Left lobe of liver (tissue), 2 donors: ENCODE measurements at regions not wholly inside any gene's neighbourhood (a gene's known extent, or its start where the extent isn't known, plus 50 kb on each side); places are given as distances from the start of the nearest gene placed in this dataset.
"Not testable (repeated sequence)": the region's sequence is repeated elsewhere in the genome, so short reads cannot be mapped to it uniquely, and the experiment has no call there.

Experiments used
- ATAC-seq: fragments of 200-7000 bp; cut with Tn5 transposase; one replicate; pipeline ENCODE4 v1.9.1; 2020; ENCODE audit warnings: mild to moderate bottlenecking, moderate library complexity
- DNase-seq: peaks from one replicate; pipeline ENCODE4 v3.0.0-alpha.2; 2020; ENCODE audit warnings: low spot score
- donor health status: DM: no; HTN: no; CAD: no; lungs with moderate emphysema.
- donor health status: DM: no; HTN: yes; CAD: no.

DNA sequence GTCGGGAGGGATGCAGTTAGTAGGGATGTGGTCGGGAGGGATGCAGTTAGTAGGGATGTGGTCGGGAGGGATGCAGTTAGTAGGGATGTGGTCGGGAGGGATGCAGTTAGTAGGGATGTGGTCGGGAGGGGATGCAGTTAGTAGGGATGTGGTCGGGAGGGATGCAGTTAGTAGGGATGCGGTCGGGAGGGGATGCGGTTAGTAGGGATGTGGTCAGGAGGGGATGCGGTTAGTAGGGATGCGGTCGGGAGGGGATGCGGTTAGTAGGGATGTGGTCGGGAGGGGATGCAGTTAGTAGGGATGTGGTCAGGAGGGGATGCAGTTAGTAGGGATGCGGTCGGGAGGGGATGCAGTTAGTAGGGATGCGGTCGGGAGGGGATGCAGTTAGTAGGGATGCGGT lies 96.2 kb downstream of the BDH1 start:
- ATAC-seq, DNase-seq: not testable (repeated sequence)

DNA sequence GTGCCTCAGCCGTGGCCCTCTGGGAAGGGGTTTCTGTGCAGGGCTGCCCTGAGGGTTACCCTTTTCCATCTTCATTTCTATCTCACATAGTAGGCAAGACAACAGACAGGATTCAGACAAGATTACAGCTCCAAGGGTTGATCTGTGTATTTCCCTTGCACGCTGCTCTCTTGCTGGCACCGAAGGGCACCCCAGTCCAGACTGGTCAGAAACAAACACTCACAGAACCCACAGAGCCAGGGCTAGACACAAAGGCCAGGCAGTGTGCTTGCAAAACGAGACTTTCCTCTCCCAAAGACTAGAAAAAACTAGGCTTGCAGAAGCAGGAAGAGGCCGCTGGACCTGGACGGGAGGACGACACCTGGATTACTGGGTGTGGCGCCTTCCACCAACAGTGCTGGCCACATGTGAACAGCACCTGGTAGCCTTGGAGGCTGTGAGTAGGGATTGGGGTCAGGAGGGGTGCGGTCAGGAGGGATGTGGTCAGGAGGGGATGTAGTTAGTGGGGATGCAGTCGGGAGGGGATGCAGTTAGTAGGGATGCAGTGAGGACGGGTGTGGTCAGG lies 96.8 kb downstream of the BDH1 start:
- DNase-seq = no peak
- ATAC-seq = no peak

DNA sequence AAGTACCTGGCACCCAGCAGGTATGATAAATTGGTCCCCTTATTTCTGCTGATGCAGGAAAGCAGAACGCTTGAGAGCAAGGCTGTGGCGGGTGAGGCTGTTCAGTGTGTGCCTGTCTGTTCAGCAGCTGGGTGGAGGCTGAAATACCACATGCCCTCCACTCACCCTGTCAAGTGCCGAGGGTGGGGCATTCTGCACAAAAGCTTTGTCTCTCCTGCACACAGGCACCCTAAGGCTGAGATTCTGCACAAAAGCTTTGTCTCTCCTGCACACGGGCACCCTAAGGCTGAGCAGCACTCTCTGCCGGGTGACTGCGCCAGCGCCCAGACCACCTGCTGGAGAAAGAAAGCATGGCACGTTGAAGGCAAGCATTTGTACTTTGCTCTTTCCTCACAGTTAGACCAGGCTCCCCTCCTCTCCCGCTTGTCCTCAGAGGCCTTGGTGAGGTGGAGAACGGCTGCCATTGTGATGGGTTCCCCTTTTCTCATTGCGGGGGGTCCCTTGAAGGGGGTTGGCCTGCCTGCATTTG lies 97.5 kb downstream of the BDH1 start:
- DNase-seq = no peak

DNA sequence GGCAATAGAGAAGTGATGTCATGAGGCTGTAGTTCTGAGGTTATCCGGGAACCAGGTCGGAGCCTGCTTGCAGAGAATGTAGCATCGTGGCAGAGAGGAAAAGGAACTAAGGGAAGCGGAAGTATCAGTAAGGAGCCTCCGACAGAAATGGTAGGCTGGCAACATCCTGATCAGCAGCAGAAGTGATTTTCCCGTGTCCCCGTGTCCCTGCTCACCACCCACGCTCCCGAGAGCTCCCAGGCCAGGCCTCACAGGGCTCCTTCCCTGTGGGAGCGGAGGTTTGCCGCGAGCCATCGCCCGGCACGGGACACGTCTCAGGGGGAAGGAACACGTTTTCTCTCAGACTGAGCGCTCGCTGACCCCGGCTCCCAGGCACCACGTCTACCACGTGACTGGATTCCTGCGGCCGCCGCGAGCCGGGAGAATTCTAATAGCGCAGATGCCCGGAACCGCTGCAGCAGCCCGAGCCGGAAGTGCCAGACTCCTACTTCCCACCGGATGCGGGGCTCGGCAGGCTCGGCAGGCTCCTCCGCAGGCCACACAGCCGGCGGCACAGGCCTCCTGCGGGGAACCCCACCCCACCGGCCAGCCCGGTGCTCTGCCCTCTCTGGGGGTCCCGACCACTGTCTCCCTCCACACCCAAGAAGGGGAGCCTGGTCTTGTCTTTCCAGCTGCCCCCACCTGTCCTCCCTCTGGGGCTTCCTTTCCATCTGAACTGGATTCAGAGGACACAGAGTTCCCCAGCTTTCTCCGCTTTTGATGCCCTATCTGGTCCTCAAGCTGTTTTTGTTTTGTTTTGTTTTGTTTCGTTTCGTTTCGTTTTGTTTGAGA lies 99.3 kb downstream of the BDH1 start:
- peak; percentile 95 for ATAC-seq
- DNase-seq = peak; percentile 90

More for the DNA sequence above, 97.5 kb downstream of the BDH1 start:
- ATAC-seq = no peak

DNA sequence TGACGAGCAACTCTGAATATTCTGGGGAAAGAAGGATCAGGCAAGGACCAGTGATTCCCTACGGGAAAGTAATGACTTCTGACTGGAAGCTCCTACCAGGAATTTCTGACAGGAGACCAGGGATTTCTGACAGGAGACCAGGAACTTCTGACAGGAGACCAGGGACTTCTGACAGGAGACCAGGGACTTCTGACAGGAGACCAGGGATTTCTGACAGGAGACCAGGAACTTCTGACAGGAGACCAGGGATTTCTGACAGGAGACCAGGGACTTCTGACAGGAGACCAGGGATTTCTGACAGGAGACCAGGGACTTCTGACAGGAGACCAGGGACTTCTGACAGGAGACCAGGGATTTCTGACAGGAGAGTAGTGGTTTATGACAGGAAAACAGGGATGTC lies 100.9 kb downstream of the BDH1 start:
- ATAC-seq, DNase-seq: not testable (repeated sequence)

DNA sequence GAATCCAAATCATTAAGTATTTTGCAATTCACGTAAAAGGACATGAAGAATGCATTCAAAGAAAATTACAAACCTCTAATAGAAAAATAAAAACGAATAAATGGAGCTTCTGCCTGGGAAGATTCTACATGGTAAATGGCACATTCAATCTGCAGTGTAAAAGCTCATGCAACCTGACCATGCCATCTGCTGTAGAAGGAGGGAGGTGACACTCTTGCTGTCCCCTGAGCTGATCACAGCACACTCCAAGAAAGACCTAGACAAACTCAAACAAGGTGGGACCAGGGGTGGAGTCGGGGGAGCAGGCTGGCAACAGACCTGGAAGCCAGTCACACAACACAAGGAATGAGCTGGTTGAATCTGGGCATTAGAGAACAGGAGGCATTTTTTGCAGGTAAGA lies 101.8 kb downstream of the BDH1 start:
- DNase-seq (no peak), ATAC-seq (no peak)

DNA sequence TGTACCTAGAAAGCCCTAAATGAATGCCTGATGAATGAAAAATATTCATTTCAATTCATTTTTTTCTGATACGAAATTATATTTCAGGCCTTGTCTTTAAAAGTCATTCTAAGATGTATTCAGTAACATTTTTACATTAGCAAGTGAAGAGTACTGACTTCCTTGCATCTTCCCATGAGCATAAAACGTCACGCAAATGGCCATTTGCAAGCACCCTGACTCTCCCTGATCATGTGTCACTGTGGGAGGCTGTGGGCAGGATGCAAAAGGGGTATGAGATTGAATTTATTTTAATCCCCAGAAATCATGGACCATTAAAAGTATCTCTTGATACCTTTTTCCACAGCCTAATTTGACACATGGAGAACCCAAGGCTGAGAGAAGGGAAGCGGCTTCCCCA lies 105.0 kb downstream of the BDH1 start:
- DNase-seq (no peak), ATAC-seq (no peak)

DNA sequence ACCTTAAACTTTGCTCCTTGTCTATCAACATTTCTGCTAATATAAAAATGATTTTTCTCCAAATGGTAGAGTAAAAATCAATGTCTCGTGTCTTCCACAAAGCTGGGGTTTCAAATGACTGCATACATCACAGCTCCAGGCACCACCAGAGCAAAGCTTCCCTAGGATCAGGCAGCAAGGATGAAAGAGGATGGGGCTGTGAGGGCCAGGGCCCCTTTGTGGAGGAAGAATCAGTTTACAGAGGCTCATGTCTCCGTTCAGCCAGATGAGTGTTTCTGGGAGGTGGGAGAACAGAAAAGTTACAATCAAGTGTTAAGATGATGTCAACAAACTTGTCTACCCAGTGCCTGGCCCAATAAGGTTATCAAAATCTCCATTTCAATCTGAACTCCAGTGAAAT lies 105.5 kb downstream of the BDH1 start:
- DNase-seq (no peak), ATAC-seq (no peak)

DNA sequence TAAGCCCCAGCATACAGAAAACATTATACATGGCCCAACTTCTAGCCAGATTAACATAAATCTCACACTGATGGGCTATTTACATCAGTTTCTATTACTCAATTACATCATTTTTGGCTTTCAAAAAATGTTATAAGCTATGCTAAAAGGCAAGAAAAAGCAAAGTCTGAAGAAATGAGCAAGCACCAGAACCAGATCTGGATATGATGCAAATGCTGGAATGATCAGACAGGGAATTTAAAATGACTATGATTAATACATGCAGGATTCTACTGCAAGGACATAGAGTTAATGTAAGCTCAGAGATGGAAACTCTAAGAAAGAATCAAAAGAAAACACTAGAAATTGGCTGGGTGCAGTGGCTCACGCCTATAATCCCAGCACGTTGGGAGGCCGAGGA lies 106.6 kb downstream of the BDH1 start:
- ATAC-seq, DNase-seq: not testable (repeated sequence)

DNA sequence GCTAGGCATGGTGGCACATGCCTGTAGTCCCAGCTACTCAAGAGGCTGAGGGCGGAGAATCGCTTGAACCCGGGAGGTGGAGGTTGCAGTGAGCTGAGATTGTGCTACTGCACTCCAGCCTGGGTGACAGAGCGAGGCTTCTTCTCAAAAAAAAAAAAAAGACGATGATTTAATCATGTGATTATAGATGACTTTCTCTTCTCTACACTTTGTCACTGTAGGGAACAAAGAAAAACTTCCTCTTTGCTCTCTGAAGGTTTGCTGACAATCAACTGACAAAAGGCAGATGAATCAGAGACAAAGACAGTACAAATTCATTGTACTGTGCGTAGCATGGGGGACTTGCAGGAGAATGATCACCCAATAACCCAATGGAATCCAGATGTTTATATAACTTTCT lies 108.0 kb downstream of the BDH1 start:
- DNase-seq, ATAC-seq: not testable (repeated sequence)

DNA sequence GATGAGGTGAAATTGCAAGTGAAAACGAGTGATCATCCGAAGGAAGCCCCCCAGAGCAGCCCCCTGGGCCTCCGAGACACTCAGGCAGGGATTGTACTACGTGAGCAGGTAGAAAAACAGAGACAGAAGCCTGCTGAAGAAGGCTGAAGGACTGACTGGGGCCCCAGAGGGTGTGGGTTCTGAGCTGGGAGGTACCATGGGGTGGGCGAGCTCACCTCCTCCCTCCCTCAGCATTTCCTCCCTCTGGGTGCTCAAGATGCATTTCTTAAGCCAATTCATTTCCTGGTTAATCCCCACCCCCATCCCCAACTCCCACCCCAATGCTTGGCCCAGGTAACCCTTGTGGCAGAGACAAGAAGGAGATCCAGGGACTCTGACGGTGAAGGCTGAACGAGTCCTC lies 108.7 kb downstream of the BDH1 start:
- DNase-seq (no peak), ATAC-seq (no peak)

DNA sequence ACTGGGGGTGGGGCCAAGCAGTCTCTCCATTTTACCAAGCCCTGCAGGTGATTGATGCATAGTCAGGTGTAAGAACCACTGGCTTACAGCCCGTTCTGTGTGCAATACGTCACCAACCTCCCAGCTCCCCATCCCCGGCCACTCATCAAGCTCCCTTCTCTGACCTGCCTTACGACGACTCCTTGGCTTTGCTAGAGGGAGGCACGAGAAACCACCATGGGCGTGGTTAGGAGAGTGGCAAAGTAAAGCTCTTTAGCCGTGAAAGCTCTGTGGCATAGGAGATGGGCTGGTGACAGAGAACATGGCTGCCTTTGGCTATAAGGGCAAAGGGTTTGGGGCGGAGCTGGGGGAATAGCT lies 109.1 kb downstream of the BDH1 start:
- ATAC-seq (no peak), DNase-seq (no peak)

DNA sequence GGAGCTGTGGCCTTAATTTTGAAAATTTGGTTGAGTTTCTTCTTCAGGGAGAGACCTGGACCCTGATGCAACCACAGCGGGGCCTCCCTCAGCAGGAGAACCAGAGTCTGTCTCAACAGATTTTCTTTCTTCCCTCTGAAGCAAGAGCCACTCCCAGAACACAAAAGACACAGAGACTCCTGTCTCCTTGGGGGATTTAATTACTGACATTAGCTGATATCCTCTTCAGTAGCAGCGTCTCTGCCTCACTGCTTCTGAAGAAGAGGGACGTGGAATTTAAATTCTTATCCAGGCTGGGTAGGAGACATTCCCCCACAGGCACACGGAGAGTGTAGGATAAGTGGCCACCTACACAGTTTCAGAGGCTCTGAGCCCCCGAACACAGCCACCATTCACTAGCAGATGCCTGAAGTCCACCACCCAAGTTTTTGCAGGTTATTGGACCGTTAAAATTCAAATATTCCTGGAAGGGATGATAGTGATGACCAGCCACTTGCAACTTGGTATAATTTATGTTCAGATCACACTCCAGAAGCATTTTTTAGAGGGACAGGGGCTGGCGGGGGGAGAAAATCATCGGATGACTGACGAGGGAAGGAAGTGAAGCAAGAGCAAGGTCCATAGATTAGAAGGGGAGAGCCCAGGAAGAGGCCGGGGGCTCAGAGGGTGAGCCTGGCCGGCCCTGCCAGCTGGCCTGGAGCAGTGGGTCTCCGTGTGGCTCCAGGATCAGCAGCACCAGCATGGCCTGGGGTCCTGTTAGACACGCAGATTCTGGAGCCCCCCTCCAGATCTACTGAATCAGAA lies 109.7 kb downstream of the BDH1 start:
- ATAC-seq (no peak), DNase-seq (no peak)

DNA sequence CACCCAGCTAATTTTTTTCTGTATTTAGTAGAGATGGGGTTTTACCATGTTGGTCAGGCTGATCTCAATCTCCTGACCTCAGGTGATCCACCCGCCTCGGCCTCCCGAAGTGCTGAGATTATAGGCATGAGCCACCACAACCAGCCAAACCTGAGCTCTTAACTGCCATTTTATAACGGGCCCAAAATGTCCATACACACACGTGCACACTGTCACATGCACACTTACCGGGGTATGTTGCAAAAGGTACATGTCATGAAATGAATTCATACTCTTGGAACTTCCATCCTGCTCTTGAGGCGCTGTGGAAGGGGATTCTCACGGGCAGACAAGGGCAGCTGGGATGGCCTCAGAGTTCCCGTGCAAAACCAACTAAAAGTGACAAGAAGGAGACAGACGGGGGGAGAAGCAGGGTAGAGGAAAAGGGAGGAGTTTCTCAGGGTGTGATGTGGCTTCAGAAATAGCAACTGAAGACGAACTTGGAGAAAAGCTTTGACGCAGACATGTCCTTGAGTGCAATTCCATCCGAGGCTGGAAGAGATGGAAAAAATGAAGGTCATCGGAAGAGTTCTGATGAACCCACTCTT lies 110.9 kb downstream of the BDH1 start:
- no peak for DNase-seq
- no peak for ATAC-seq

DNA sequence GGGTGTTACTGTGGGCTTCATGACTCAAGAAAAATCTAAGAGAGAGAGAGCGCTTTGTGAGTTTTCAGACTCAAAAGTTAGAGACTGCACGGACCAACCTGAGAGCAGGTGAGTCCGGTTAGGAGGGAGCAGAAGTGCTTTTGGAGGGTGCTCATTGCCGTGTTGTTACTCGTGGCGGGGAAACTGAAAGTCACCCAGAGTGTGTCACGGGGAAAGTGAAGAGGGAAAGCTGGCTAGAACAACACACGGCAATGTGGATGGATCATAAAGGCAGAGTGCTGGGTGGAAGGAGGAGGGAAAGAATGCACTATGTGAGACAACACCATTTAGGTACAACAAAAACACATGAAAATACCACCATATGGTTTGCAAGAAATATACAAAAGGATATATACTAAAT lies 112.3 kb downstream of the BDH1 start:
- no peak for DNase-seq
- no peak for ATAC-seq

DNA sequence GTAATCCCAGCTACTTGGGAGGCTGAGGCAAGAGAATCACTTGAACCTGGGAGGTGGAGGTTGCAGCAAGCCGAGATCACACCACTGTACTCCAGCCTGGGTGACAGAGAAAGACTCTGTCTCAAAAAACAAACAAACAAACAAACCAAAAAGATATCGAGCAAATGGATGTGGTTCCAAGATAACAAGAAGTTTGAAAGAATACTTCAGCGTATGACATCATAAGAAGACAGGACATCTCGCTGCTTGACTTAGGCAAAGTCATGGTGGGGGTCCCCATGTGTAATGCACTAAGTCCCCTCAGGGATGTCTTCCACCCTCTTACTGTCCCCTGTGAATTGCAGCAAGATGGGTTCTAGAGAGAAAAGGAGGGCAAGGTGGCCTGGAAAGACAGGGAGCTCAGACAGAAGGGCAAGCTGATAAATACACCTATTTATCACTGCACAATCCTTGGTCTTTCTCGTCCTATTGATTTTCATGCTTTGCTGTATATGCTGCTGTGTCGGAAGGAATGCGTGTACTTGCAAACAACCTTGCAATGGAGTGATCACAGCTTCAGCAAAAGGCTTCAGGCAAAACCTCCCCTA lies 115.0 kb downstream of the BDH1 start:
- ATAC-seq (no peak), DNase-seq (no peak)

DNA sequence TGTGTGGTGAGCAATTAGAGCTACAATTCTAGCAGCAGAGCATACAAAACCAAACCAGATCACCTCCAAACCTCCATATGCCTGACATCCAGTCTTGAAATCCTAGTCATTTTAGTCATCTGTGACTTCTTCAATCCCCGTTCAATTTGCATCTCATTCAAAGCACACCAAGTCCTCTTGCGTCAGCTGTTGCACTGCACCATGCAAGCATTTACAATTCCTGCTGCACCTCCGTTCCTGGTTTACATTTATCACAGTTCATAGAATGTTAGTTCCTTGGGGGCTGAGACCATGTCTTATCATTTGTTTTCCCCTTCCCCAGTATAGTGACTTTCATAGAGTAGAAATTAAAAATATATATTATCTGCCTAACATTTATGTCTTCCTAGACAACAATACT lies 116.9 kb downstream of the BDH1 start:
- DNase-seq = no peak

DNA sequence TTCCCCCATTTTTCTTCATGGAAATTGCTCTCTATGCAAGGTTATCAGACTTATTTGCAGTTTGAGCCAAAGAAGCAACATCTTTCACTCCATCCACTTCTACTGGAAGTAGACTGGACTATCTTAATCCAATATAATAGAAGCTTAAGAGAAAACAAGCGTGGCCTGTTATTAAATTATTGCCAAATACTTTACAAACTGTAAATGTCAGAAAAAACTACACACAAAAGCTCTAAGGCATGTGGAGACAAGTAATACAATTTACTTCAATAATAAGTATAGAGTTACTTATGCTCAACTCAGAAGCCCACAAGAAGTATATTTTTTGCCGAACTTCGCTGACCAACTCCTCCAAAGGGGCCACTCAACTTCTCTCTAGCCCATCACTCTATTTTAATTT lies 120.3 kb downstream of the BDH1 start:
- DNase-seq (no peak), ATAC-seq (no peak)

More for the DNA sequence above, 116.9 kb downstream of the BDH1 start:
- no peak for ATAC-seq

DNA sequence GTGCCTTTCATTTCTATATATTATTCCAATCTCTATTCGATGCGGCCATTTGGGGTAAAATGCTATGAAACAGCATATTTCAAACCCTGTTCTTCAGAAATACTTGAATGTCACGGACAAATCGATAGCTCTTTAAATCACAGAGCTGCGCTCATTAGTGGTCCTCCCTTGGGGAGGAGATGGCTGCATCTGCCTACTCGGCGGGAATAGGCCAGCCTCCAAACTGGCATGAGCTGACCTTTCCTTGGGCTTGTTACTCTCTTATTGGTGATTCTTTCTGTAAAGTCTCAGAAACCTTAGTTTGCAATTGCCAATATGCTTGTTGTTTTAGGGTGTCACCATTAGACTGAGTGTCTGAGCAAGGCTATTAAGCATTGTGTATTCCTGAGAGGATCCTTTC lies 120.9 kb downstream of the BDH1 start:
- DNase-seq = no peak
- ATAC-seq = no peak

DNA sequence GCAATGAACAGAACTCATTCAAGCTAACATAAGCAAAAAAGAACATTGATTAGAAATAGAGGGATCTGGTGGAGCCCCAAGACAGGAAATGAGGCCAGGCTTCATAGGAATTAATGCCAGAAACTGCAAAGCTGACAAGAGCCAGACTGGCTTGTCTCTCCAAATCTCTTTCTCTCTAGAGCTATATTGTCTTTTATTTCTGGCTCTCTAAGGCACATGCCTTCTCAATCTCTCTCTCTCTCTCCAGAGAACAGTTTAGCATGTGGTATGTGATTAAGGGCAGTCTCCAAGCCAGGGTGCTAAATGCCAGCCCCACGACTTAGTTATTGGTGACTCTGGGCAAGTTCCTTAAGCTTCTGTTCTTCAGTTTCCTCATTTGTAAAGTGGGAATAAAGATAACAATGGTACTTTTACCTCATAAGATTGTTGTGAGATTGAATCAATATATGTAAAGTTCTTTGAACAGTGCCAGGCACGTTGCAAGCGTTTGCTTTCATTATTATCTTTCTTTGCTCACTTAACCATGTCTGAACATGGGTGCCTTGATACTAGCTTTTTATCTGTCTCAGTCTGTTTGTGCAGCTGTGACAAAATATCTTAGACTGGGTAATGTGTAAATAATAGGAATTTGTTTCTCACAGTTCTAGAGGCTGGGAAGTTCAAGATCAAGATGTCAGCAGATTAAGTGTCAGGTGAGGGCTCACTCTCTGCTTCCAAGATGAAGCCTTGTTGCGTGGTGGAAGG lies 123.2 kb downstream of the BDH1 start:
- DNase-seq (no peak), ATAC-seq (no peak)
